ENCODE measurements at regions not wholly inside any gene's neighbourhood (a gene's known extent, or its start where the extent isn't known, plus 50 kb on each side); places are given as distances from the start of the nearest gene placed in this dataset.

GRCh38 chr10:111247781-111248389 lies 171.1 kb downstream of the ADRA2A start:
- TF ChIP-seq CTCF (IDR thresholded peaks at IDR 0.05; ENCODE audit: borderline replicate concordance, insufficient read depth, low read depth, low read length) = no peak
- no peak overlapping the region for H3K4me3 ChIP-seq (ENCODE audit: low read depth, low read length)

- no peak overlapping the region for H3K4me3 ChIP-seq (ENCODE audit: low read depth, low read length)
- no peak for TF ChIP-seq CTCF (IDR thresholded peaks at IDR 0.05; ENCODE audit: borderline replicate concordance, insufficient read depth, low read depth, low read length)
Measured at GRCh38 chr10:111249925-111250324, 173.1 kb downstream of the ADRA2A start.

- no peak for TF ChIP-seq CTCF (IDR thresholded peaks at IDR 0.05; ENCODE audit: borderline replicate concordance, insufficient read depth, low read depth, low read length)
- no peak overlapping the region for H3K4me3 ChIP-seq (ENCODE audit: low read depth, low read length)
Measured at GRCh38 chr10:111261081-111261615, 184.3 kb downstream of the ADRA2A start.

- H3K4me3 ChIP-seq (ENCODE audit: low read depth, low read length) = no peak overlapping the region
- no peak for TF ChIP-seq CTCF (IDR thresholded peaks at IDR 0.05; ENCODE audit: borderline replicate concordance, insufficient read depth, low read depth, low read length)
Measured at GRCh38 chr10:111265341-111265740, 188.5 kb downstream of the ADRA2A start.

GRCh38 chr10:111266165-111266564 lies 189.3 kb downstream of the ADRA2A start:
- H3K4me3 ChIP-seq (ENCODE audit: low read depth, low read length) = no peak overlapping the region
- no peak for TF ChIP-seq CTCF (IDR thresholded peaks at IDR 0.05; ENCODE audit: borderline replicate concordance, insufficient read depth, low read depth, low read length)

- no peak overlapping the region for H3K4me3 ChIP-seq (ENCODE audit: low read depth, low read length)
- TF ChIP-seq CTCF (IDR thresholded peaks at IDR 0.05; ENCODE audit: borderline replicate concordance, insufficient read depth, low read depth, low read length) = no peak
Measured at GRCh38 chr10:111267673-111268072, 190.8 kb downstream of the ADRA2A start.

GRCh38 chr10:111273235-111273634 lies 196.4 kb downstream of the ADRA2A start:
- no peak overlapping the region for H3K4me3 ChIP-seq (ENCODE audit: low read depth, low read length)

More at GRCh38 chr10:111273235-111273634, 196.4 kb downstream of the ADRA2A start:
- TF ChIP-seq CTCF (IDR thresholded peaks at IDR 0.05; ENCODE audit: borderline replicate concordance, insufficient read depth, low read depth, low read length) = no peak
